ENCODE measurements at regions not wholly inside any gene's neighbourhood (a gene's known extent, or its start where the extent isn't known, plus 50 kb on each side); places are given as distances from the start of the nearest gene placed in this dataset.

- no peak for TF ChIP-seq TBL1XR1 (IDR thresholded peaks at IDR 0.05; ENCODE audit: low read length in 2 of 2)
- TF ChIP-seq CTCF (IDR thresholded peaks at IDR 0.05 in 2 of 3, conservative IDR thresholded peaks at IDR 0.05 in 1 of 3; ENCODE audit: insufficient read depth in 2 of 3, low read depth in 1 of 3, low read length in 3 of 3): no peak
- TF ChIP-seq TAF7 (tag; IDR thresholded peaks at IDR 0.05): no peak
- no peak for TF ChIP-seq TCF7L2 (IDR thresholded peaks at IDR 0.05; ENCODE audit: low read depth, low read length)
- TF ChIP-seq ZFX (CRISPR knock-in tag; IDR thresholded peaks at IDR 0.05): no peak
- no peak for TF ChIP-seq GABPB1 (CRISPR knock-in tag; IDR thresholded peaks at IDR 0.05)
- TF ChIP-seq PHF21A (IDR thresholded peaks at IDR 0.05; ENCODE audit: borderline replicate concordance, low read depth): no peak
- no peak for TF ChIP-seq SMC3 (conservative IDR thresholded peaks at IDR 0.05; ENCODE audit: insufficient read depth, low read depth, low read length)
- no peak for TF ChIP-seq JUND (IDR thresholded peaks at IDR 0.05; ENCODE audit: borderline replicate concordance, low read depth, low read length)
- TF ChIP-seq JUND (tag; IDR thresholded peaks at IDR 0.05; ENCODE audit: borderline replicate concordance, low read depth, low read length): no peak
- TF ChIP-seq, protein P1, sequence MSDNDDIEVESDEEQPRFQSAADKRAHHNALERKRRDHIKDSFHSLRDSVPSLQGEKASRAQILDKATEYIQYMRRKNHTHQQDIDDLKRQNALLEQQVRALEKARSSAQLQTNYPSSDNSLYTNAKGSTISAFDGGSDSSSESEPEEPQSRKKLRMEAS (CRISPR knock-in tag; IDR thresholded peaks at IDR 0.05): no peak
- TF ChIP-seq ZNF561 (CRISPR knock-in tag; conservative IDR thresholded peaks at IDR 0.05): no peak
- TF ChIP-seq SIN3A (IDR thresholded peaks at IDR 0.05; ENCODE audit: borderline replicate concordance in 2 of 2, control insufficient read depth in 1 of 2, low read depth in 2 of 2, low read length in 2 of 2): no peak
Measured at GRCh38 chr14:62056789-62057188, 294.6 kb downstream of the SNAPC1 start.
